Ovary (tissue), 3 donors: ENCODE measurements at regions not wholly inside any gene's neighbourhood (a gene's known extent, or its start where the extent isn't known, plus 50 kb on each side); places are given as distances from the start of the nearest gene placed in this dataset.

Experiments used
- CTCF ChIP-seq, 3 donors: fragments of 450-650 bp in 2 of 3; fragments of 200-600 bp in 1 of 3; IDR thresholded peaks; one replicate each; pipeline versions ENCODE4 v1.5.1 to v1.8.0; 2016 to 2022; ENCODE audit warnings: antibody characterized with exemption in 3 of 3, mild to moderate bottlenecking in 1 of 3
- EP300 ChIP-seq: sonication (generic); formaldehyde crosslinking; IDR thresholded peaks from one replicate; pipeline ENCODE4 v1.6.1; 2017; ENCODE audit warnings: antibody characterized with exemption
- POLR2A ChIP-seq: fragments of 450-650 bp; IDR thresholded peaks from one replicate; pipeline ENCODE4 v1.6.1; 2017; ENCODE audit warnings: antibody characterized with exemption, mild to moderate bottlenecking, moderate library complexity
- donor health status: DM: no; HTN: no; CAD: no.

- TF ChIP-seq CTCF (IDR thresholded peaks at IDR 0.05), result no peak
- no peak for TF ChIP-seq POLR2A
- TF ChIP-seq EP300, result no peak
Observed at GRCh38 chr5:164296603-164297080, 791.2 kb downstream of the MAT2B start.
